KMS-11 (cell line): ENCODE measurements at regions not wholly inside any gene's neighbourhood (a gene's known extent, or its start where the extent isn't known, plus 50 kb on each side); places are given as distances from the start of the nearest gene placed in this dataset.

Experiments
- H2AFZ ChIP-seq: fragments of 200-600 bp; sonication (generic); 2 replicates; pipeline ENCODE4 v1.6.1; 2016; ENCODE audit warnings: antibody characterized with exemption, mixed run types, low read depth
- H3K27ac ChIP-seq: fragments of 200-600 bp; sonication (generic); 2 replicates; pipeline ENCODE4 v1.6.1; 2016; ENCODE audit warnings: mild to moderate bottlenecking, mixed run types
- H3K27me3 ChIP-seq: fragments of 200-600 bp; sonication (generic); 2 replicates; pipeline ENCODE4 v1.6.1; 2017; ENCODE audit warnings: mild to moderate bottlenecking, low read depth, mixed run types, moderate library complexity; ENCODE audit not compliant: insufficient read depth
- H3K36me3 ChIP-seq: fragments of 200-600 bp; sonication (generic); 2 replicates; pipeline ENCODE4 v1.6.1; 2017; ENCODE audit warnings: mild to moderate bottlenecking, mixed run types; ENCODE audit not compliant: insufficient read depth
- H3K4me1 ChIP-seq: fragments of 200-600 bp; sonication (generic); 2 replicates; pipeline ENCODE4 v1.6.1; 2016; ENCODE audit warnings: mild to moderate bottlenecking, low read depth, mixed run types; ENCODE audit not compliant: poor library complexity, severe bottlenecking
- H3K4me2 ChIP-seq: fragments of 200-600 bp; sonication (generic); 2 replicates; pipeline ENCODE4 v1.7.0; 2016; ENCODE audit warnings: mild to moderate bottlenecking, mixed run types
- H3K4me3 ChIP-seq: fragments of 200-600 bp; sonication (generic); IDR thresholded peaks from 2 replicates; pipeline ENCODE4 v1.6.1; 2017; ENCODE audit warnings: low read depth, low read length, mixed read lengths; ENCODE audit not compliant: insufficient read depth
- H3K79me2 ChIP-seq: fragments of 200-600 bp; sonication (generic); 2 replicates; pipeline ENCODE4 v1.6.1; 2016; ENCODE audit warnings: low read depth, mixed run types; ENCODE audit not compliant: insufficient read depth
- H3K9ac ChIP-seq: fragments of 200-600 bp; sonication (generic); 2 replicates; pipeline ENCODE4 v1.6.1; 2016; ENCODE audit warnings: mild to moderate bottlenecking, mixed run types
- H4K20me1 ChIP-seq: fragments of 200-600 bp; sonication (generic); 2 replicates; pipeline ENCODE4 v1.6.1; 2016; ENCODE audit warnings: mild to moderate bottlenecking, mixed run types; ENCODE audit not compliant: insufficient read depth
- TF ChIP-seq, protein P1 (sequence below): fragments of 200-600 bp; sonication (generic); conservative IDR thresholded peaks from 2 replicates; pipeline ENCODE4 v1.6.1; 2017; ENCODE audit warnings: low read depth, mild to moderate bottlenecking, antibody characterized with exemption, low read length, moderate library complexity, mixed read lengths

DNA sequence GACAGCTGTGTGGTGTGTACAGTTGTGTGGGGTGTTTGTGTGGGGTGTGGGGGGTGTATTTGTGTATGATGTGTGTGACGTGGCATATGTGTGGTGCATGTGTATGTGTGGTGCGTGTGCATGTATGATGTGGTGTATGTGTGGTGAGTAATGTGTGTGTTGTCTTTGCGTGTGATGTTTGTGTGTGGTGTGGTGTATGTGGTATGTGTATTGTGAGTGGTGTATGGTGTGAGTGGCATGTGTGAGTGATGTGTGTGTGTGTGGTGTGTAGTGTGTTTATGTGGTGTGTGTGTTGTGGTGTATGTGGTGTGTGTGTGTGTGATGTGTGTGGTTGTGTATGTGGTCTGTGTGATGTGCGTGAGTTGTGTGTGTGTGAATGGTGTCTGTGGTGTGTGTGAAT is 191.1 kb downstream of the MELK start:
- H3K27me3 ChIP-seq, result peaks cover 20% of the 10 kb centered on the region
- H3K4me3 ChIP-seq, result no peak overlapping the region
- no peak overlapping the region for H3K27ac ChIP-seq
- no peaks in the 10 kb centered on the region for H4K20me1 ChIP-seq
- H2AFZ ChIP-seq, result no peak overlapping the region
- TF ChIP-seq, protein P1, sequence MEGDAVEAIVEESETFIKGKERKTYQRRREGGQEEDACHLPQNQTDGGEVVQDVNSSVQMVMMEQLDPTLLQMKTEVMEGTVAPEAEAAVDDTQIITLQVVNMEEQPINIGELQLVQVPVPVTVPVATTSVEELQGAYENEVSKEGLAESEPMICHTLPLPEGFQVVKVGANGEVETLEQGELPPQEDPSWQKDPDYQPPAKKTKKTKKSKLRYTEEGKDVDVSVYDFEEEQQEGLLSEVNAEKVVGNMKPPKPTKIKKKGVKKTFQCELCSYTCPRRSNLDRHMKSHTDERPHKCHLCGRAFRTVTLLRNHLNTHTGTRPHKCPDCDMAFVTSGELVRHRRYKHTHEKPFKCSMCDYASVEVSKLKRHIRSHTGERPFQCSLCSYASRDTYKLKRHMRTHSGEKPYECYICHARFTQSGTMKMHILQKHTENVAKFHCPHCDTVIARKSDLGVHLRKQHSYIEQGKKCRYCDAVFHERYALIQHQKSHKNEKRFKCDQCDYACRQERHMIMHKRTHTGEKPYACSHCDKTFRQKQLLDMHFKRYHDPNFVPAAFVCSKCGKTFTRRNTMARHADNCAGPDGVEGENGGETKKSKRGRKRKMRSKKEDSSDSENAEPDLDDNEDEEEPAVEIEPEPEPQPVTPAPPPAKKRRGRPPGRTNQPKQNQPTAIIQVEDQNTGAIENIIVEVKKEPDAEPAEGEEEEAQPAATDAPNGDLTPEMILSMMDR, result no peak
- H3K79me2 ChIP-seq, result no peaks in the 10 kb centered on the region
- H3K4me2 ChIP-seq, result no peak overlapping the region
- H3K36me3 ChIP-seq, result no peaks in the 10 kb centered on the region
- no peak overlapping the region for H3K9ac ChIP-seq
- no peaks in the 10 kb centered on the region for H3K4me1 ChIP-seq

- TF ChIP-seq, protein P1, result no peak
- H4K20me1 ChIP-seq, result no peaks in the 10 kb centered on the region
- no peak overlapping the region for H3K4me2 ChIP-seq
- no peaks in the 10 kb centered on the region for H3K79me2 ChIP-seq
- no peaks in the 10 kb centered on the region for H3K4me1 ChIP-seq
- no peaks in the 10 kb centered on the region for H3K36me3 ChIP-seq
- no peak overlapping the region; the same call in 1 of the 2 replicates for H2AFZ ChIP-seq
- H3K9ac ChIP-seq, result no peak overlapping the region
- H3K4me3 ChIP-seq, result no peak overlapping the region
- no peak overlapping the region for H3K27ac ChIP-seq
- peaks cover 28% of the 10 kb centered on the region for H3K27me3 ChIP-seq
Observed at GRCh38 chr9:36764364-36765076, 191.8 kb downstream of the MELK start.

GRCh38 chr9:36765077-36765390 is 192.3 kb downstream of the MELK start:
- Histone ChIP-seq H3K4me3 (no peak overlapping the region), H3K27me3 (peaks cover 33% of the 10 kb centered on the region), H3K9ac (no peak overlapping the region)

GRCh38 chr9:36765468-36766341 is 193.0 kb downstream of the MELK start:
- no peaks in the 10 kb centered on the region for H3K4me1 ChIP-seq
- TF ChIP-seq, protein P1, result no peak
- peak overlapping the region; percentile 74 for H2AFZ ChIP-seq
- no peaks in the 10 kb centered on the region for H4K20me1 ChIP-seq
- H3K27ac ChIP-seq, result peak overlapping the region; percentile 28; the same call in 1 of the 2 replicates
- H3K79me2 ChIP-seq, result no peaks in the 10 kb centered on the region
- H3K9ac ChIP-seq, result peak overlapping the region; percentile 15; the same call in 1 of the 2 replicates
- peaks cover 40% of the 10 kb centered on the region for H3K27me3 ChIP-seq
- no peak overlapping the region for H3K4me3 ChIP-seq
- H3K36me3 ChIP-seq, result no peaks in the 10 kb centered on the region
- H3K4me2 ChIP-seq, result peak overlapping the region; percentile 70

More at GRCh38 chr9:36765077-36765390, 192.3 kb downstream of the MELK start:
- H3K4me1 ChIP-seq, result no peaks in the 10 kb centered on the region
- H3K36me3 ChIP-seq, result no peaks in the 10 kb centered on the region
- H3K27ac ChIP-seq, result no peak overlapping the region
- H2AFZ ChIP-seq, result peak overlapping the region; percentile 74
- no peak overlapping the region; the same call in 1 of the 2 replicates for H3K4me2 ChIP-seq
- TF ChIP-seq, protein P1, result no peak
- no peaks in the 10 kb centered on the region for H3K79me2 ChIP-seq
- no peaks in the 10 kb centered on the region for H4K20me1 ChIP-seq
